DND-41 (cell line): ENCODE measurements at regions not wholly inside any gene's neighbourhood (a gene's known extent, or its start where the extent isn't known, plus 50 kb on each side); places are given as distances from the start of the nearest gene placed in this dataset.
A peak's percentile ranks its signal among the peaks of the same experiment; 100 is the strongest.

ENCODE experiments used
- ATAC-seq: fragments of 200-7000 bp; cut with Tn5 transposase; 3 replicates; pipeline ENCODE4 v1.9.1; 2021; ENCODE audit warnings: low read depth; ENCODE audit not compliant: insufficient read depth
- DNase-seq: peaks from one replicate; pipeline ENCODE4 v3.0.0-alpha.2; 2020
- H2AFZ ChIP-seq: 2 replicates; pipeline ENCODE4 v1.6.0; 2012; ENCODE audit warnings: low read depth, low read length
- H3K27ac ChIP-seq: 2 replicates; pipeline ENCODE4 v1.5.1; 2012; ENCODE audit warnings: low read length, inconsistent platforms
- H3K27me3 ChIP-seq: fragments of 200-600 bp; sonication (generic); 2 replicates; pipeline ENCODE4 v1.6.0; 2012; ENCODE audit warnings: low read length, mild to moderate bottlenecking, inconsistent platforms; ENCODE audit not compliant: insufficient read depth, poor library complexity
- H3K36me3 ChIP-seq: 2 replicates; pipeline ENCODE4 v1.5.1; 2012; ENCODE audit warnings: low read length, inconsistent platforms; ENCODE audit not compliant: insufficient read depth
- H3K4me1 ChIP-seq: 2 replicates; pipeline ENCODE4 v1.5.1; 2012; ENCODE audit warnings: mild to moderate bottlenecking, low read length; ENCODE audit not compliant: insufficient read depth
- H3K4me2 ChIP-seq: 2 replicates; pipeline ENCODE4 v1.6.0; 2012; ENCODE audit warnings: mild to moderate bottlenecking, moderate library complexity, low read length, inconsistent platforms; ENCODE audit not compliant: insufficient read depth
- H3K4me3 ChIP-seq, 2 experiments: fragments of 200-600 bp in 1 of 2; shearing (Covaris generic) in 1 of 2; 2 replicates each; pipeline ENCODE4 v1.5.1; 2012 to 2016; ENCODE audit warnings: inconsistent platforms in 2 of 2, low read length in 2 of 2, mild to moderate bottlenecking in 2 of 2, low read depth in 1 of 2, moderate library complexity in 1 of 2
- H3K79me2 ChIP-seq: 2 replicates; pipeline ENCODE4 v1.6.0; 2012; ENCODE audit warnings: low read length, inconsistent platforms; ENCODE audit not compliant: insufficient read depth
- H3K9ac ChIP-seq: 2 replicates; pipeline ENCODE4 v1.6.0; 2012; ENCODE audit warnings: low read depth, mild to moderate bottlenecking, inconsistent platforms, low read length, moderate library complexity
- H3K9me3 ChIP-seq: 2 replicates; pipeline ENCODE4 v1.5.1; 2012; ENCODE audit warnings: low read length, moderate library complexity, mild to moderate bottlenecking, inconsistent platforms; ENCODE audit not compliant: insufficient read depth, severe bottlenecking
- H4K20me1 ChIP-seq: 2 replicates; pipeline ENCODE4 v1.6.0; 2012; ENCODE audit warnings: low read length; ENCODE audit not compliant: insufficient read depth
- CTCF ChIP-seq: IDR thresholded peaks from 2 replicates; pipeline ENCODE4 v1.5.1; 2012; ENCODE audit warnings: borderline replicate concordance, low read length, moderate library complexity, mild to moderate bottlenecking; ENCODE audit not compliant: poor library complexity, severe bottlenecking; ENCODE audit errors: extremely low read depth
- EZH2 ChIP-seq: IDR thresholded peaks from 3 replicates; pipeline ENCODE4 v1.6.1; 2012; ENCODE audit warnings: borderline replicate concordance, low read depth, mild to moderate bottlenecking, moderate library complexity, low read length, inconsistent platforms; ENCODE audit not compliant: severe bottlenecking

DNA sequence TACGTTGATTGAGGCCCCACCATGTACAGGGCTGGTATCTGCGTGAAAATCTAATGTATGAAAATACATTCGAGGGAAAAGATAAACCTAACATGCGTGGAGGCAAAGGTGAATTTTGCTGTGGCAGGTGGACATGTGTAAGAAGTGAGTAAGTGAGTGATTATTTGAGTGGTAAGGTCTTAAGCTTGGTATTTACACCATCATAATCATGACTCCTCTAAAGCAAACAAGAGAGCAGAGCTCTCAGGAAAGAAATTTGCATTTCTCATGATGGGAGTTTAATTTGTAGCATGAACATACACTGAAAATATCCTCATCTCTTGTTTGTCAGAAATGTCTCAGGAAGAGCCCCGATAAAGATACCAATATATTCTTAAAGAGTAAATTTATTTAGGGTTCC, 260.6 kb downstream of the PSAT1 start:
- H4K20me1 ChIP-seq, result no peaks in the 10 kb centered on the region
- ATAC-seq (no peak), DNase-seq (no peak)
- no peaks in the 10 kb centered on the region for H3K27me3 ChIP-seq
- no peak overlapping the region for H2AFZ ChIP-seq
- H3K27ac ChIP-seq, result no peak overlapping the region
- H3K36me3 ChIP-seq, result no peaks in the 10 kb centered on the region
- H3K4me1 ChIP-seq, result no peaks in the 10 kb centered on the region
- no peak overlapping the region for H3K4me3 ChIP-seq
- no peak overlapping the region for H3K9ac ChIP-seq
- H3K79me2 ChIP-seq, result no peaks in the 10 kb centered on the region
- H3K4me2 ChIP-seq, result no peak overlapping the region
- TF ChIP-seq CTCF (no peak), EZH2 (no peak)
- no peaks in the 10 kb centered on the region for H3K9me3 ChIP-seq

DNA sequence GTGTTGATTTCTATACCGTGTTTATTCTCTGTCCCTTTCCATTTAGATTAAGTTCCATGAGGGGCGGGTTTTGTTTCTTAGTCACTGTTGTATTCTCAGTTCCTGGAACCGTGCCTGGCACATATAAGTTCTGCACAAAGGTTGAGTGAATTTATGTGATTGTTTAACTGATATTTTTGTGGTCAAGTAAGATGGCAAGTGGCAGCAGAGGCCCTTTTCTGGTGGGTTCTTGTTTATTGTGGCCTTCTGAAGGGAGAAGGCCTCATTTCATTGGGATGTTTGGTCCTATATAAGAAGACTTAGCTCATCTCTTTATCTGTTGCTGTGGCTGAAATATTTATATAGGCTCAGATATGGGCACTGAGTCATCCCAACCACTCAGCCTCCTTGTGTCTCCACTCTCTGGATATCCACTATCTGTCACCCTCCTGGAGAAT, 262.5 kb downstream of the PSAT1 start:
- Histone ChIP-seq H3K4me3 (no peak overlapping the region), H2AFZ (no peak overlapping the region), H3K4me2 (no peak overlapping the region), H3K4me1 (no peaks in the 10 kb centered on the region), H3K79me2 (no peaks in the 10 kb centered on the region), H3K9me3 (no peaks in the 10 kb centered on the region), H3K36me3 (no peaks in the 10 kb centered on the region), H3K9ac (no peak overlapping the region), H3K27ac (no peak overlapping the region), H3K27me3 (no peaks in the 10 kb centered on the region), H4K20me1 (no peaks in the 10 kb centered on the region)
- DNase-seq (no peak), ATAC-seq (no peak)
- TF ChIP-seq CTCF (no peak), EZH2 (no peak)

DNA sequence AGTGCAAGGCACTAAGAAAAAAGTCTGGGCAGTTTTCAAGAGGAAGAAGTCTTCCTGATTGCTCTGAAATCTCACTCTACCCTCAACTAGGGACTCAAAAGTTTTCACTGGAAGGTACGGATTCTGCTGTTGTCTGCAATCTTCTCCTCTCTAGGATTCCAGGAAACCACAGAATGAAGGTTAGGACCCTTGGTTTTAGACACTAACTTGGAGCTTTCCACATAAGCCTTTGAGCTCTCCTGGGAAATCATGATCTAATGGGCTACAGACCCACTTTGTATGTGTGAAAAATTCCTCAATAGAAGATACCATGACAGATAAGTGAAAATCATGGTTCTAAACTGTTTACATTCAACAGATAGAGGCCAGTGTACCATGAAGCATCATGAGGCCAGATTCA, 265.1 kb downstream of the PSAT1 start:
- no peak overlapping the region for H3K27ac ChIP-seq
- no peaks in the 10 kb centered on the region for H3K27me3 ChIP-seq
- no peak overlapping the region for H2AFZ ChIP-seq
- H3K9me3 ChIP-seq, result no peaks in the 10 kb centered on the region
- no peak for DNase-seq
- no peaks in the 10 kb centered on the region for H3K79me2 ChIP-seq
- H3K36me3 ChIP-seq, result no peaks in the 10 kb centered on the region
- no peak for ATAC-seq
- no peaks in the 10 kb centered on the region for H3K4me1 ChIP-seq
- H3K4me2 ChIP-seq, result no peak overlapping the region
- H4K20me1 ChIP-seq, result no peaks in the 10 kb centered on the region
- no peak overlapping the region for H3K9ac ChIP-seq
- H3K4me3 ChIP-seq, result no peak overlapping the region
- no peak for TF ChIP-seq EZH2
- no peak for TF ChIP-seq CTCF

DNA sequence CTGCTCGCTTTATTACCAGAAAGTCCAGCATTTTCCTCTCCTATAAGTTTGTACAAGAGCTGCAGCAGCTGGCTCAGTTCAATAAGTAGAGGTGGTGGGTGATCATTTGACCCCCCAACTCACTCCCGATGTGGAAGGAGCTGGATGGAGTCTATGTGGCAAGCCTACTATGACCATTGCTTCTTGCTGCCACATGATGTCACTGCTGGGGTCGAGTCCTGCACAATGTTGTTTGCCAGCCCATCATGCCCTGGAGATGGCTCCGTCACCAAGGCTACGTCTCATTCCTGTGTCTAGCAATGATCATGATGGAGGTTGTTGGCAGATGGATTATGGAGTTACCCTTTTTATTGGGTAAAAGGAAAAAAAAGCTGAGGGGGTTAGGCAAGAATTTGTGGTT, 266.3 kb downstream of the PSAT1 start:
- Histone ChIP-seq H3K79me2 (no peaks in the 10 kb centered on the region), H4K20me1 (no peaks in the 10 kb centered on the region), H2AFZ (no peak overlapping the region), H3K27ac (no peak overlapping the region), H3K9me3 (no peaks in the 10 kb centered on the region), H3K4me3 (no peak overlapping the region), H3K9ac (no peak overlapping the region), H3K4me2 (no peak overlapping the region), H3K27me3 (no peaks in the 10 kb centered on the region), H3K36me3 (no peaks in the 10 kb centered on the region), H3K4me1 (no peaks in the 10 kb centered on the region)
- DNase-seq, result no peak
- TF ChIP-seq CTCF, result peak; percentile 2
- TF ChIP-seq EZH2, result no peak
- no peak for ATAC-seq
